ENCODE measurements at regions not wholly inside any gene's neighbourhood (a gene's known extent, or its start where the extent isn't known, plus 50 kb on each side); places are given as distances from the start of the nearest gene placed in this dataset.

- TF ChIP-seq GLIS3 (CRISPR knock-in tag; IDR thresholded peaks at IDR 0.05) = no peak
- no peak for TF ChIP-seq ARNTL (CRISPR knock-in tag; IDR thresholded peaks at IDR 0.05; ENCODE audit: borderline replicate concordance, low read depth)
- no peak for TF ChIP-seq TSHZ2 (CRISPR knock-in tag; IDR thresholded peaks at IDR 0.05)
These were observed 89.7 kb upstream of the SLC44A1 start for GRCh38 chr9:105154723-105155191.
